22Rv1 (cell line): ENCODE measurements at regions not wholly inside any gene's neighbourhood (a gene's known extent, or its start where the extent isn't known, plus 50 kb on each side); places are given as distances from the start of the nearest gene placed in this dataset.

Experiments
- CTCF ChIP-seq: fragments of 450-650 bp; IDR thresholded peaks from 2 replicates; pipeline ENCODE4 v1.5.1; 2017; ENCODE audit warnings: mild to moderate bottlenecking
- ZFX ChIP-seq: fragments of 450-650 bp; IDR thresholded peaks from 2 replicates; pipeline ENCODE4 v1.6.1; 2017; ENCODE audit warnings: antibody characterized with exemption, borderline replicate concordance

- no peak for TF ChIP-seq CTCF
- TF ChIP-seq ZFX: no peak
Measured at GRCh38 chr22:22150457-22150856, 94.1 kb upstream of the VPREB1 start.
